GM21786 (cell line): ENCODE measurements at regions not wholly inside any gene's neighbourhood (a gene's known extent, or its start where the extent isn't known, plus 50 kb on each side); places are given as distances from the start of the nearest gene placed in this dataset.

Experiments used
- ATAC-seq: cut with Tn5 transposase; IDR thresholded peaks from one replicate; pipeline ENCODE4 v1.9.1; 2021; ENCODE audit not compliant: unreplicated experiment

DNA sequence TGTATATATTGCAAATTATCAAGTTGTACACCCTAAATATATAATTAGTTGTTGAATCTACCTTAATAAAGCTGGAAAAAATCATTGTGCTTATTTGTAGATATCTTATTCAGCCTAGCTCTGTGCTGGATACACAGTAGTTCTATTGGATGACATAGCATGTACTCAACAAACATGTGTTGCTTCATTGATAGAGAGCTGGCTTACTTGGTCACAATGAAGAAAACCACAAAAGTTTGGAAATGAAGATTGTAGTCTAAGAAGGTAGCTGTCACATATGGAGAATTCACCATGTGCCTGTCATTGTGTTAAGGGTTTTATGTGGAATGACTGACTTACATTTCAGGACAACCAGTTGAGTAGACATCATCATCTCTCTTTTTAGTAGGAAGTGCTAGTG is 278.9 kb downstream of the LMO7 start:
- ATAC-seq = no peak

DNA sequence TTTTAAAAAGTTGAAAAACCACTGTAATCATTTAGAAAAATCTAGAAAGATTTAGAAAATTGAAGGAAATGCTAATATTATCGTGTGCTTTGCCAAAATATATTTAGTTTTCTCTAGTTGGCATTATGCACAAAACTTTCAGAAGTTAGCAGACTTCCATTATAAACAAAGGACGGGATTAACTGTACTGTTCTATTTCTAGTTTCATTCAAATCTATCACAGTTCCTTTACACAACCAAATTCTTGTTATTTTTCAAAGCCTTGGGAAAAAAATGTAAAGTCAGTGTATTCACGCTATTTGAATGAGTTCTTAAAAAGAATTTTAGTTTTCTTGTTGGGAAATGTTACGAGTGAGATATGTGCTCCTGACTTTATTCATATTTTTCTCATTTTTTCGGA is 277.8 kb downstream of the LMO7 start:
- ATAC-seq = no peak

DNA sequence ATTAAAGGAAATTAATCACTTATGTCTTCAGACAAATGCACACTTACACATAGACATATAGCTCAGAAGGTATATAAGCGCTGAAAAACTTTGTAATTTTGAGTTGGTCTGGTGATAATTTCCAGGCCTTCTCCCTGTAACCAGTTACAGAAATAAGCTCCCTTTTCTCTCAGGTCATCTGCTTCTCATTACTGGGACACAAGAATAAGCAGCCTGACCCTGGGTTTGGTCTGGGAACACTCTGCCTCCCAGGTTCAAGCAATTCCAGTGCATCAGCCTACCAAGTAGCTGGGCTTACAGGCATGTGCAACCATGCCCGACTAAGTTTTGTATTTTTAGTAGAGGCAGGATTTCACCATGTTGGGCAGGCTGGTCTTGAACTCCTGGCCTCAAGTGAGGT is 274.5 kb downstream of the LMO7 start:
- no peak for ATAC-seq
